Umbilical cord (tissue), 1 donor: ENCODE measurements at regions not wholly inside any gene's neighbourhood (a gene's known extent, or its start where the extent isn't known, plus 50 kb on each side); places are given as distances from the start of the nearest gene placed in this dataset.

Experiments used
- DNase-seq: peaks from one replicate; pipeline ENCODE4 v3.0.0-alpha.2; 2015; ENCODE audit warnings: low spot score

DNA sequence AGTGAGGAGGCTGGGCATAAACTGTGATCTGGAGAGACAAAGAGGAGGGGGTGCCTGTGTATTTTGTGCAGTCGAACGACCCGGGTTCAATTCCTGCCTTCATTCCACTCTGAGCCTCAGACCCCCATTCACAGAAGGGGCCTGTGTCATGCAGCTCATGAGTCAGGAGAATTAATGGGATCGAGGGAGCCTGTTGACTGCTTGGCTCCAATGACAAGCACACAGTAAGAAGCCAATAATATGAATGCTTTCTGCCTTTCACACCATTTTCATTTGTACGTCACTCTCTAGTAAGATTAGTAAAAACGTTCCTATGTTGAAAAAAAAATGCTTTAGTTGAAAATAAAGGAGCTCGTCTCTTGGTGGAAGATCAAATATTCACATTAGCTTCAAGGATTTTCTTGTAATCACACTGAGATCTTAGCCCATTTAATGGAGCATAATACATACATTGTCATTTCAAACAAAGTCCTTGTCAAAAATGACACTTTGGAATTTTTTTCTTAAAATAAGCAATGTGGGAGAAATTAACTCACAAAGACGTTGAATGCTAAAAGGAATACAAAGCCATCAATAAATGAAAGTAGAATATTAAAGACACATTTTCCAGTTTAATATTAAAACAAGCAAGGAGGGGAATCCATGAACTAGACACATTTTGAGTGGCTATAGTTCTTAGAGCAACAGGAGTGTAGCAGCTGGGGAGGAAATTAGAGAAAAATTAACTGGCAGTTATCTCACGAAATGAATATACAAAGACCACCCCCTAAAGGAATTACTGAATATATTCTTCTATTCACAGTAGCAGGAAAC lies 246.7 kb upstream of the AFDN start:
- no peak for DNase-seq

DNA sequence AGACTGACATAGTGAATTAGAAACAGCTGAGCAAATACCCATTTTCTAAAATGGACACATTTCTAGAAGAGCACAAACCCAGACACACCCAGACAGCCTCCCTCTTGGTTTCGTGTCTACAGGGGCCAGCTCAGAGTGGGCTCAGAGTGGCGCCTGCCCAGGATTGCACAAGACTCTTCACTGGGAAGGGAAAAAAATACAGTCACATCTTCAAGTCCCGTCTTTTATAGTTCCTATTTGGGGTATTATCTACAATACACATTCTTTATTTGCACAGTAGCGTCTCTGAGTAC lies 246.1 kb upstream of the AFDN start:
- DNase-seq, result no peak

DNA sequence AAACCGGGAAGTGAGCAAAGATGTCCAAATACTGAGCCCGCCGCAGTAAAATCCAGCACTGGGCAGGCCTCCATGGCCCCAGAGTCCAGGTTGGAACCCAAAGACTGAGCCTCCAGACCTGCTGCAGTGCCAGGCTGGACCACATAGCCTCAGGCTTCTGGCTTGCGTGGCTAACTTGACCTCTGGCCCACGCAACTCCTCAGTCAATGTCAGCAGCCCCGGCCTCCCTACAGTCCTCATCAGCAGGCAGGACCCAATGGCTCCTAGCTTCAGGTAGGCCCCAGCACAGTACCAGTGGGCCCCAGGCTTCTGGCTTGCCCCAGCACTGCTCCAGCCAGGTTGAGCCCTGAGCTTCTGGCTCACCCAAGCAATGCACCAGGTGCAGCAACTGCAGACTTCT lies 245.1 kb upstream of the AFDN start:
- DNase-seq, result no peak

DNA sequence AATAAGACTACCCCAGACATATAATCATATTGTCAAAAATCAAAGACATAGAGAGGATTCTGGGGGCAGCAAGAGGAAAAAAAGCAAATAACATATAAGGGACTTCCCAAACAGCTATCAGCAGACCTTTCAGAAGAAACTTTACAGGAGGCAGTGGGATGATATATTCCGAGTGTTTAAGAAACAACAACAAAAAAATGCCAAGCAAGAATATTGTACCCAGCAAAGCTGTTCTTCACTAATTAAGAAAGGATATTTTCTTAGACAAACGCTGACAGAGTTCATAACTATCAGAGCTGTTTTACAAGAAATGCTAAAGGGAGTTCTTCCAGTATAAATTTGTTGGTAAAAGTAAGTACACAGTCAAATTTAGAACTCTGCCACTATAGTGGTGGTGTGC lies 243.3 kb upstream of the AFDN start:
- no peak for DNase-seq

DNA sequence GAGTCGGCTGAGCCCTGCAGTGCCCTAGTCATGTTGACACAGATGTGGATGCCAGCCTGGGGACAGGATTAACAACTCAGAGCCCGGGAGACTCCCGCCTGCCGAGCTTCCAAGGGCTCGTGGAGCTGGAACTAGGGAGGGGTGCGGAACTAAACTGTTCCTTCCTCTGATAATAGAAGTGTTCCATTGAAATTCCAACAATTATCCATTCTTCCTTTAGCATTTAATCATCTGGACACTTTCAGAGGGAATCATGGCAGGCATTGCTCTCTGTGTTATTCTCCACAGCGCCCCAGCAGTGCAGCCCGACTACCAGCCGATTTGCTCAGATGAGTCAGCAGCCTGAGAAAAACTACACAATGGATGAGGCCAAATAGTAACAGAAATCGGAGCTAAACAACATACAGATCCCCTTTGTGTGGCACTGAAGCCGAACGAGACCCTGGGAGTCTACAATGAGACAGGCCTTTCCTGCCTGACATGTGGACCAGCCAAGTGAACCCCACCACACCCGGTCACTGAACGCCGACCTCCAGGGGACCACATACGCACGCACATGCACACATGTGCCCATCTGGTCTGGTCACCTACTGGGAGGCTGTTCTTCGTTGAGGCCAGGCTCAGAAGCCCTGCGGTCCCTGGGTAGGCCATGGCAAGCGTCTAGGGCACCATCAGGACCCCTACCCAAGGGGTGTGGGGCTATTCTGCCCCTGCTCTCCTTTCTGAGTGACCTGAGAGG lies 238.4 kb upstream of the AFDN start:
- peak; percentile 42 for DNase-seq

DNA sequence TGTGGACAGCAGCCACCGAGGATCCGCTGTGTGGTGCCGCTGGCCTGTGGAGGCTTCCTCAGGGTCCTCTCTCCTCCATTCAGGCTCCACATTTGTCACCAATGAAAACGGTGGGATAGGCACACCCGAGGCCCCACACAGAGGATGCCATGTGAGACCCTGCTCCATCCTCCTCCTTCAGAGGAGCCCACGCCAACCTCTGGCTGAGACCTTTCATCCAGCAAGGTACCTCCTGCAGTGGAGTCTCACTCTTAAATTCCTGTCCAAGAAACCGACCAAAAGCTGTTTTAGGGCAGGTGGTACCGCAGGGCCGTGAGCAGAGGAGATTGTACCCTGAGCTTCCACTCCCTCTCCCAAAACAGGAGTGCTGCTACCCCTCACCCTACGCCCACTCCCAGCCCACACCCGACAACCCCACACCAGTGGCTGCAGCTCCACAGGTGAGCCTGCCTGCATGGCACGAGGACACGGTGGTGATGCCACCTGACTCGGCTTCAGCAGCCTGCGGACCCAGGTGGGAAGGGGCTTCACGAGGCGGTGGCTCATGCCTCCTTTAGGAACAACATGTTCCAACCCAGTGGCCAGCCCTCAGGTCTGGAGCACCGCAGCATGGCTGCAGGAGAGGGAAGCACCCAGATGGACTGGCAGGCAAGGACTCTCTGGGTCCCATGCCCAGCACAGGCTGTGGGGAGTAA lies 237.6 kb upstream of the AFDN start:
- DNase-seq, result no peak

DNA sequence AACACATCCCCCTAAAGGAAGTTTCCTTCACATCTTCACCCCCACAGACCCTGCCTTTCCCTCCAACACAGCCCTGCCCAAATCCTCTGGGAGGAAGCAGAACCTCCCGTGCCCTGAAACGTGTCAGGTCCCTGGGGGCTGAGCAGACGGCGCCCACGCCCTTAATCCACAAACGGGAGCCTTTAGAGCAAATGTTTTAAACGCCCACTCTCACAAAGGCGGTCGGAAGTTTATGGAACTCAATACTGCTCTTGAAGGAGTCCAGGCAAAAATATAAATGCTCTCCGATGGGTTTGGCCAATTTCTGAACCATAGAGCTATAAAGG lies 237.1 kb upstream of the AFDN start:
- DNase-seq, result no peak

DNA sequence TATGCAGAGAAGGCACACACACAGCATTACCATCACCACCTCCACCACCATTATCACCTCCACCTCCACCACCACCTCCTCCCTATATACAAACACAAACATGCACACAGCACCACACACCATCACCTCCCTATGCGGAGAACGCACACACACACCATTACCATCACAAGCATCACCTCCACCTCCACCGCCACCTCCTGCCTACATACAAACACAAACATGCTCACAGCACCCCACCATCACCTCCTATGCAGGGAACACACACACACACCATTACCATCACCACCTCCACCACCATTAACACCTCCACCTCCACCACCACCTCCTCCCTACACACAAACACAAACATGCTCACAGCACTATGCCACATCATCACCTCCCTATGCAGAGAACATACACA lies 236.5 kb upstream of the AFDN start:
- DNase-seq, result no peak
